ENCODE measurements at regions not wholly inside any gene's neighbourhood (a gene's known extent, or its start where the extent isn't known, plus 50 kb on each side); places are given as distances from the start of the nearest gene placed in this dataset.
"Not testable (repeated sequence)": the region's sequence is repeated elsewhere in the genome, so short reads cannot be mapped to it uniquely, and the experiment has no call there.

DNA sequence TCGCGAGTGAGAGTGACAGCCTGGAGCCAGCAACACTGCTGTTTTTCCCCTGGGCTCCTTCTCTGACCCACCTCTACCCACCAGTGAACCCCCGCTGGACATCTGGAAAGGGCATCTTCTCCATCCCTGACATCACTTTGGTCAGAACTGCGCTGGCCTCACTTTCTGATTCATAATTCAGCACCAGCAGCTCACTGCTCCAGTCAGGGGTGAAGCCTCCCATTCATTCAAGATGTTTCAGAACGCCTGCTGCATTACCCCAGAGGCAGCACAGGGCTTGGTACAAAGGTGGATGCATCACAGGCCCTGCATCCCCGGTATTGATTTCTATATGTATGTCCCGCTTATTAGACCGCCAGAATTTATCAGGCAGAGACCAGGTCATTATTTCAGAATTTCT lies 182.8 kb upstream of the TSHZ3 start:
- no peak for DNase-seq

DNA sequence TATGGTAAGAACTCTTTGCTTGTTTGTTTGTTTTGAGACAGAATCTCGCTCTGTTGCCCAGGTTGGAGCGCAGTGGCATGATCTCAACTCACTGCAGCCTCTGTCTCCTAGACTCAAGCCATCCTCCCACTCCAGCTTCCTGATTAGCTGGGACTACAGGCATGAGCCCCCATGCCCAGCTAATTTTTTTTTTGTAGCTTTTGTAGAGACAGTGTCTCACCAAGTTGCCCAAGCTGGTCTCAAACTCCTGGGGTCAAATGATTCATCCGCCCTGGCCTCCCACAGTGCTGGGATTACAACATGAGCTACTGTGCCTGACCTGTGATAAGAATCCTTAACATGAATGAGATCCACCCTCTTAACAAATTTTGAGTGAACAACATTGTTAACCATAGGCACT lies 183.9 kb upstream of the TSHZ3 start:
- DNase-seq, result no peak

DNA sequence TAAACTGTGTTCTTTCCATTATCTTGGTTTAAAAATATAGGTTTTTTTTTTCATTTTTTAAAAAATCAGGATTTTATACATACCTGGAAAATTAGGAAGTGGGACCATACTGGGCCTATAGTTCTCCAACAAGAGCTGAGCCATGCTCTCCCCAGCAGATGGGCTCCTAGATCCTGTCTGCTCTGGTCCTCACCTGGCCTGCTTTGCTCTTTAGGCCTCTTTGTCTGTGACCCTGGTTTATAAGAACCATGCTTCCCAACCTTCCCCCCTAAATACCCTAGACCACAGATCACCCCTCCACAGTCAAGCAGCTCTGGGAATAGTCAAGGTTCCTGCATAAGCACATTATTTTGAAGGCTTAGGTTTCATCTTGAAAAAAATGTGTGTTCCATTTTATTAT lies 185.0 kb upstream of the TSHZ3 start:
- no peak for DNase-seq

DNA sequence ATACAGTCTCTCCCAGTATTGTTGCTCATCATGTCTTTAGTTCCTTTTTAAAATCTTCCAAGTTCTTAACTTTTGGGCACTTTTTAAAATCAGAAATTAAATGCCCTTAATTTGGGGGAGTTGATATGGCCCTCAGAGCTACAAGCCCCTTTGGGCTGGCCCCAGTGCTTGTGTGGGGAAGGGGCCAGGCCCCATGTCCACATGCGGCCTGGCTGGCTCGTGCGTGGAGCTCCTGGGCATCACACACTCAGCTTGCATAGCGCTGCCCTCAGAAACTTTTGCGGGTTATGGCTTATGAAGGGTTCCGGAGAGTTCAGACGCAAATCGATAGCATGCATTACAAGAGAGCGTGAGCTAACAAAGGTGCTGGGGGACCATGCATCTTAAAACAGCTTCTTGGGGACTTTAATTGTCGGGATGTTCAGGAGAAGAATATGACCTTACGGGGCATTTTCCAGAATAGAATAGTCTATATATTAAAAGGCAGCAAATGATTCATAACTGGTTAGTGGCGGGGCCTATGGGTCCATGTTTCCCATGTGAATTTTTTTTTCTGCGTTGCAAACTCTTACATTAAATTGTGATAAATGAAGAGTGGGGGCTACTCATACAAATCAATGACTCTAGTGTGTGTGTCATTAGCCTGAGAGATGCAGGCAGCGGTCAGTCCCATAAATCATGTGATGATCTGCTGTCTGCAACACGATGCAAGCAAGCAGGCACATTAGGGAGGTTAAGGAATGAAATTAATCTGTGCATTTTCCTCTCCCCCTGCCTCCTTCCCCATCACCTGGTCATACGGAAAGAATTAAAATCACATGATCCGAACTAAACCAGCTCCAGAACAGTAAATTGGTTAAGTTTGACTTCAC lies 185.8 kb upstream of the TSHZ3 start:
- no peak for DNase-seq

DNA sequence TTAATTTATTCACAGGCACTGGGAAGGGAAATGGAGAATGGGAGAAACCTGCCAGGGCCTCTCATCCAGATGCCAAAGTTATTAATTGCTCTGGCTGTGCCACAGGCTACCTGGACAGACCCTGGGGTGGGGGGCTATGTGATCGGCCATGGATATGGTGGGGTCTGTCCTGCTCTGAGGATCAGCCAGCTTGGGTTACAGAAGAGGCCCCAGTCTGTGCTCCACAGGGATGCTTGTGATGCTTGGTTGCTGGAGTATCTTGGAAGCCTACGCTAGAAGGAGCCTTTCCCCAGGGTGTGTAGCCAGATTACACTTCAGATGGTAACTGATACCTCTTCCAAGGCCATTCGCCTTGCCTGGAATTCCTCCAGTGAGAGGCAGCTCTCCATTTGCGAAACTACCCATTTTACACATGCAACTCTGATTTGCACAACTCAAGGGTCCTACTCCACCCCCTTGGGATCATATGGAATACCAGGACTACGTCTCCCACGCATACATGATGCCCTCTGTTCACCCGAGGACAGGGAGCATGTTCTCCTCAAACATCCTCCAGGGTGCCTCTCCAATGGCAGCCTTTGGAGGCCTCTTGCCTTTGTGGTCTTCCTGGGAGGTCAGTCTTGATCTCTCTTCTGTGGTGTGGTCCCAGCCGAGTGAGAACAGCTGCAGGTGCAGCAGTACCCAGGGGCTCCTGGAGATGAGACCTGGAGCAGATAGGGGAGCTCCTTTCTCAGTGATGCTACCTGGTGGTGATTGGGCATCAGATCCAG lies 186.6 kb upstream of the TSHZ3 start:
- DNase-seq, result no peak

DNA sequence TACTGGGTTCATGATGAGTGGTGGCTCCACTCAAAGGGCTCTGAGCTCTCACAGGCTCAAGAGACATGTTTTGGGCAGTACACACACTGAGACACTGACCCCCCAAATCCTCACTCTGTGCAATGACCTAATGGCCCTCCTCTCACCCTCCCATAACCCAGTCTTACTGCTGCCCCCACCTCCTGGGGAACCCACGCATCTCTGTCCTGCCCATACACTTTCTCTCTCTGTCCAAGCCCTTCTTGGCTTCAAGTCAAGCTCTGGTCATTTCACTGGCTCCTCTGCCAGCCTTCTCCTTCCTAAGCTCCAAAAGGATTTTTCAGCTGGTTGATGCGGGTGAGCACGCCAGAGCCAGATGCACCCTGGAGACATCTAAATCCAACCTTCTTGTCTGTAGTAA lies 187.9 kb upstream of the TSHZ3 start:
- DNase-seq, result no peak

DNA sequence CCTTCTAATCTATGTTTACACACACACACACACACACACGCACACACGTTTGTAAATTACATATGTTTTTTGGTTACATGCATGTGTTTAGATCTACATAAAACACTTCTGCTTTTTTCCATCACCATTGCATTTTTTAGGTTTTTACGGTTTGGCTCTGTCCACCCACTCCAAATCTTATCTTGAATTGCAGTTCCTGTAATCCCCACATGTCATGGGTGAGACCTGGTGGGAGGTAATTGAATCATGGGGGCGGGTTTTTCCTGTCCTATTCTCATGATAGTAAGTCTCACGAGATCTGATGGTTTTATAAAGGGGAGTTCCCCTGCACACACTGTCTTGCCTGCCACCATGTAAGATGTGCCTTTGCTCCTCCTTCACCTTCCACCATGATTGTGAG lies 188.7 kb upstream of the TSHZ3 start:
- not testable (repeated sequence) for DNase-seq

DNA sequence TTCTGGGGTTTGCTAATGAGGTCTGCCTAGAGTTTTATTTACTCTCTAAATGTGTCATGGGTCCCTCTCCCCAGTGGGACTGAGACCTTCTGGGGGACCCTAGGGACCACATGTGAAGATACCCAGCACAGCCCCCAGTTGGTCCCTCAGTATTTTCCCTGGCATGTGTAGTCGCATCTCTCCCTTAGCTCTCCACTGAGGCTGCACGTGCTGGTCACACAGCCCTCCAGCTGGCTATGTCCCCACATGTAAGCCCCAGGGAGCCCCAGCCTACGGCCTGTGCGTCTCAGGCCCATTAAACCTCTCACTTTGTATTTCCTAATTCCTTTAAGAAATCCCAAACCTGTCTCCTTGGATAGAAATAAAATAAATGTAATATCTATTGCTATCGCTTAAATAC lies 189.6 kb upstream of the TSHZ3 start:
- DNase-seq, result no peak

DNA sequence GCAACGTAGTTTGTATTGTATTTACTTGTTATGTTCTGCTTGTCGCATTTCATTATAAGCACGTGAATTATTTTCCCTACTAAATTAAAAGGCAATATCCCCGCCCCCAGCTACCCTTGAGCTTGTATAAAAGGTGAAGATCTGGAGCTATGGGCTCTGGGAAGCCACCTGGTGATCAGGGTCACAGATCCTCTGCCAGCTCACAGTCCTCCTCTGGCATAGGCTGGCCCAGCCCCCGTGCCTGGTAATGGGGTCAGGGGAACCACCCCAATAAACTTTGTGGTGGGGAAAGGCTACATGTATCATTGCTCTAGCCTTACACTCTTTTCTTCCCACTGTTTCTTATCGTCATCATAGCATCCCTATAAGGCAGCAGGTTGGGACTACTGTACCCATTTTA lies 190.2 kb upstream of the TSHZ3 start:
- DNase-seq, result no peak

DNA sequence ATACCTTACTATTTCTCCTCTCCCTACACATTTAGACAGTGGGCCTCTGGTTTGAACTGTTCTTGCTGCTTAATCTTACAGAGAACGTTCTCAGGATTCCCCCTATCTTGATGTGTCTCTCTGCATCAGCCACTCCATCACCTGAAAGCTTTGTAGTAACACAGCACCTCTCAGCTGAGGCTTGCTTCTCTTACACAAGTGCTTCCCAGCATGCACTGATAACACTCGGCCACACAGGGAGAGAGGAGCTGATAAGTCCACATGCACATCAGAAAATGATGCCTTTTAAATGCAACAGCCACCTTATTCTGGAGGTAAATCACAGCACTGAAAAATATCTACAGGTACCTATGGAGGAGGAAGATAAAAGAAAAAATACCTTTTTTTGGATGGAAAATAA lies 192.2 kb upstream of the TSHZ3 start:
- DNase-seq, result no peak

DNA sequence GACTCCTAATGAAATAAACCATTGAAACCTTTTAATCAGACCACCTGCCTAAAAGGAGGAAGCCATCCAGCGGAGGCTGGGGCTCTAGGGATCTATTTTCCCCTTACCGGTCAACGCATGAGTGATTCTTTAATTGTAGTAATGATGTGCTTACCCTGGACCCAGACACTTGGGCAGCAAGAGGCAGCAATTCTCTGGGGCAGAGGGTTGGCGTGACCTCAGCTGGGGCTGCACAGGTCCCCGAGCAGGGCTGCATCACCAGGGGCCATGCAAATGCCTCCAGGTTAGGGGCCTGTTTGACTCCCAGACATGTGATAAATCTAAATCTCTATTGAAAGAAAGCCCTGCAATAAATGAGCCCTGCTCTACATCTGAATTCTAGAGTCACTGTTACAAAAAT lies 194.2 kb upstream of the TSHZ3 start:
- DNase-seq, result no peak

DNA sequence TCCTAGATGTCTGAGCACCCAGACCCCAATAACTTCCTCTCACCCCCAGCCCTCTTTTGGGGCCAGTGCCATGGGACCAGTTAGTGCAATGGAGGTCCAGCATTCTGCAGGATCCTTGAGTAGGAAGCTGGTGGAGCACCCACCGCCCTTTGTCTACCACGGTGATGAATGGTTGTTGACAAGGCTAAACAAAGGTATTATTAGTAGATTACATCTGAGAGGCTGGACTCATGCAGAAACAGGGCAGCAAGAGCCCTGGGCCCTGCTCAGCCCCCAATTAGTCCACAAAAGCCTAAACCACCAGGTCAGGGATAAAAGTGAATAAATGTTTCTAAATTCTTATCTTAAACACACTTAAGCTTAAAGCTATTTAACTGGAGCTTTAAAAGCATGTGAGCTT lies 196.5 kb upstream of the TSHZ3 start:
- DNase-seq, result no peak

DNA sequence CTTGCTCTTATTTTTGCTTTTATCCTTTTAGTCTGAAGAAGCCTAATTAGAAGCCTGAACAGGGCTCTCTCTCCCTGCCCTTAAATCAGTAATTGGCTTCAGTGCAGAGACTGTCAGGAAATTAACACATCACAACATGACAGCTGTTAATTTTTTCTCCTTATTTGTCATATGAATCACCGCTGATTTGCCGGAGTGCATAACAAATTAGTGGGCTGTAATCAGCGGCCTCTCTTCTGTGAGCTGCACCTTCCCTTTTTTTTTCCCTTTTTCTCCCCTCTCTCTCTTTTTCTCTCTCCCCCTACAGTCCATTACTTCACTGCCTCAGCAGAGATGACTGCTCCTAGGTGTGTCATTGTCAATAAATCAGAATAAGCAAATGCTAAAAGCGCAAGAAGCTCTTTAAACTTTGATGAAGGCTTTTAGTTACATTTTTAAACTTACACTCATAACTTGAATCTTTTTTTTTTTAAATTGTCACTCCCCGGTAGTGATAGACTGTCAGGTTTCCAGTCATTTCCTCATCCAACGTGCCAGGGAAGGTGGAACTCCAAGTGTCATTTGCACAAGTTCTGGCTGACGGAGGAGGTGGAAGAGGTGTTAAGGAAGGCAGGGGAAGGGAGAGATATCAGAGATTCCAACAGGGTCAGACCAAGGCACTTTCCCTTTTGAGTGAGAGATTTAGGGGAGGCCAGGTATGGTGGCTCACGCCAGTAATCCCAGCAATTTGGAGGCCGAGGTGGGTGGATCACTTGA lies 197.1 kb upstream of the TSHZ3 start:
- DNase-seq, result no peak

DNA sequence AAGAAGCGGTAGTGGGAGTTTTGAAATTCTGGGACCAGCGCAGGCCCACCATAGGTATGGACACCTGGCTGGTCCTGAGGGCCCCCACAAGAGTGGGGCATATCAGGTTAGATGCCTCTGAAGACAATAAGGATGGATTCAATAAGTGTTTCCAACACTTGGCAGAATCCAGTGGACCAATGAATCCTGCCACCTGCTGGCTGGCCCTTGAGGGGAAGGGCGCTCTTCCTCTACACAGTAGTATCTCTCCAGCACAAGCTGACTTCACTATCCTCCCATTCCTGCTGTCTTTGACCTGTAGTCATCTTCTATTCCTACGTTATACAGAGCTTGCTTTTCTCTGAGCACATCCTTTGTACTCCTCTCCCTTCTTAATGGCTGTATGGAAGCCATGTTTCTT lies 199.7 kb upstream of the TSHZ3 start:
- no peak for DNase-seq

DNA sequence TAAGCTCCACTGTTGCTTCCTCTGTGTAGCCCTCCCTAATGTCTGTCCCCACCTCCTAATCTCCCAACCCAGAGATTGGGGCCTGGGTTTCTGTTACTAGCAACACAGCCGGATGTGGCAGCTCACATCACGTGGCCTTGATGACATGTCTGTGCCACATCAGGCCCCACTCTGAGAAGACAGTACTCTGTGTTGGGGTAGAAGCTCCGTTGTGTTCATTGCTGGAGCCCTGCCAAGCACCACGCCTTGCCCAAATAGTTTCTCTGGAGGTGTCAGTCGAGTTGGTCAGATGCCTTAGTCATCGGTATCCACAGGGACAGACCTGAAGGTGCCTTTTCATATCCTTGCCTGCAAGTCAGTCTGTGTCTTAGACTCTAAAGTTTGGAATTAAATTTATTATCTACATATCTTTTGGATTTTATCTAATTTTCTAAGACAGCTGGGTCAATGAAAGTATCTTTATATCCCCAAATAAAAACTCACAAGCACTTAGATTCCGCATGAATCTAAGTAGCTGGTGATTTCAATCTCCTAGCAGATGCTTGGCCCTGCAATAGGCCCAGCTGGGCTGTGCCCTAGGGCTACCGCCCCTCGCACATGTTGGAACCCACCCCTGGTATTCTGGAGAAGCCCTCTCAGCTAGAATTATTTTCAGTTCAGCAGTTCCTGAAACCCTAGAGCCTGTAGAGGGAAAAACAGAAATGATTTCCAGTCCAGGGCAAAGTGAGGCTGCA lies 204.0 kb upstream of the TSHZ3 start:
- no peak for DNase-seq

DNA sequence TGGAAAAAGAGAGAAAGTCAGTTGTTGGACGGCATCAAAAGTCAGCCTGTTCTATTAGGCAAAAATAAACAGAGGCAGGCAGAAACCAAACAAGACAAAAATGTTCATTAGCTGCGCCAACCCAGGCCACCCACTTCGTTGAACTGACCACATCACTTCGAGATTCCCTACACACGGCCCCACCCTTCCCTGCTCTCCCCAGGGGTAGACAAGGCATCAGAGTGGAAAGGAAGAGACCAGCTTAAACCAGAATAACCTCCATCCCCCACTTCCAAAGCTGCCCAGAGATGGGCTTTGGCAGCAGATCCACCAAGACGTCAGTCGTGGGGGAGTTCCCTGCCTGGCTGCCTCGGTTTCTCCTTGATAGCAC lies 204.6 kb upstream of the TSHZ3 start:
- DNase-seq, result no peak

DNA sequence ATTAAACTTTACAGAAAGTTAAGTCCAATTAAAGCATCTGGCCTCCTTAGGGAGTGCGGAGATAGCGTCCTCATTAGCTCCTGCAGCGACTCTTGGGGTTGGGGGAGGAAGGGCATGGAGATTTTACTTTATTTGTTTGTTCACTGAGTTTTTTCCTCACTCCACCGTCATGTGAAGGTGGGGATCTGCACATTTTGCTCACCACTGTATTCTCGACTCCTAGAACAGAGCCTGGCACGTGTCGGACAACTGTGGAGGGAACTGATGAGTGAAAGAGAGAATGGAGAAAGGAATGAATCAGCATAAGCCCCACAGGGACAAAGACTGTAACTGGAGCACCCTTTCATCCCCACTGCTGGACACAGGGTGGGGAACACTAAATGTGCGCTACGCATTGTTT lies 205.1 kb upstream of the TSHZ3 start:
- DNase-seq, result no peak

DNA sequence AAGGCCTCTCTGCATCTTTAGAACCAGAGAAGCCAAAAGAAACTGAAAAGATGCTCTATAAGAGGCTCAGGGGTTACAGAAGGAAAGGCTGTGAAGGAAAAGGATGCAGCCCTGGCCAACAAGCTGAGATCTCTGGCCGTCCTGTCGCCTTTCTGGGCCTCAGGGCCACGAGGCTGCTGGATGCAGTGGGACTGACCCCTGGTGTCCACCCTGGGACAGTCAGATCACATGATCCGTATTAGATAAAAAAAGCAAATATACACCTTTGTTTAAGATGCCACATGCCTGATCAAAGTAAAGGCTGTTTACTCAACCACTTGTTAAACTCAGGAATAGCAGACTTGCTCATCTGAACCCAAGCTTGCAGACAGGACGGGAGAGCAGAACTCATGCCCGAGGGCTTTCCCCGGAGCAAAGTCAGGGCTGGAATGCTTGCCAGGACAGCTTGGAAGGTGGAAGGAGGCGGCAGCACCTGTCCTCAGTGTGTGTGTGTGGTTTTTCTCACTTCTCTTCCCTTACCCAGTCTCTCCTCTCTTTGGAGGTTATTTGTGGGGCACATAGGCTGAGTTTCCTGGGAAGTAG lies 206.5 kb upstream of the TSHZ3 start:
- DNase-seq, result no peak

DNA sequence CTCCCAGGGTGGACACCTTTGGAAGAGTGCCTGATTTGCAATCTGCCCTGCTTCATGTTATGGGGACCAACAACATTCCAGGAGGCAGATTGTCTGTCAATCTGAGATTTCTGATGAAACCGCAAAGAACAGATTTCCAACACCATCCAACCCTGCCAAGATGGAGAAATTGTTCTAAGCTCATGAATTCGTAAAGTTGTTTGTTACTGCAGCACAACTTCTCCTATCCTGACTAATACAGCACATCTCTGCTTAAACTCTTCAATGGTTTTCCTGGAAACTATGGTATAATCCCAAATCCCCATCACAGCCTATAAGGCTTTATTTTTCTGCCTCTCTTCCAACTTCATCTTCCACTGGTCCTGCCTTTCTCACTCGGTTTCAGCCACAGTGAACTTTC lies 210.3 kb upstream of the TSHZ3 start:
- DNase-seq, result no peak

DNA sequence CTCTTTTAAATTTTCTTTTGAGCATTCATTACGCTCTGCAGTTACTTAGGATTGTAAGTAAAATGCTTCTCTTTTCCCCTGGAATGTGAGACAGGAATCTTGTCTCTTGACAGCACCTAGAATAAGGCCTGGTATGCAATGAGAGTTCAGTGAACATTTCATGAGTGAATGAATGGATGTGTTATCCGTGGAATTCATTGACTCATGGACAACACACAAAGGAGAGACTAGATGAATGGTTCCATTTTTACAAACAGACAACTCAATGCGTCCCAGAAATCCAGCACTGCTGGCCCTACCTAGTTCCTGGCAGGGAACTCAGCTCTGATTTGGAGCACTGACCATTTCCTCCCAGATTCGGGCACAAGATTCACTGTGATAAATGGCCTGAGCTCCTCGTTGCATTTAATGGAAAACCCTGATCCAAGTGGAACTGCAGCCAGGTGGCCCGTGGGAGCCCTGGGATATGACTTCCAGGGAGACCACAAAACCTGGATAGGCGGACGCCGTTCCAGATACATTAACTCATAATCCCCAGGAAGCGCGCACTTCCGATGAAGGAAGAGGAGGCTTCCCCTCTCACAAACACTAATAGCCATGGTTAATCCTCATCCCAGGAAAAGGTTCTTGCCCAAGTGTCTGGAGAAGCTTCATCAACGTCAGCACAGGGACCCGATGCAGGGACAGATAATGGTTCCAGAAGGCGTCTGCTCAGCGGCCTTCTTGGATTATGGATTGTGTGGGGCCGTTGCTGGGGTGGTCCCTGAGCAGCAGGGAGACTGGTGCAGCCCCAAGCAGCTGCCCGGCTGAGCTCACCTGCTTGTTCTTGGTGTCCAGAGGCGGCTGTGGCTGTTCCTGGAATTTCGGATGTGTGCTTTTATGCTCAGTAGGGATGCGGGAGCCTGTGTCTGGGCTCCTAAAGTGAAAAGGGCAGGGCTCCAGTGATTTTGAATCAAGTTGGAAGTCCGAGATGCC lies 211.1 kb upstream of the TSHZ3 start:
- DNase-seq, result no peak

DNA sequence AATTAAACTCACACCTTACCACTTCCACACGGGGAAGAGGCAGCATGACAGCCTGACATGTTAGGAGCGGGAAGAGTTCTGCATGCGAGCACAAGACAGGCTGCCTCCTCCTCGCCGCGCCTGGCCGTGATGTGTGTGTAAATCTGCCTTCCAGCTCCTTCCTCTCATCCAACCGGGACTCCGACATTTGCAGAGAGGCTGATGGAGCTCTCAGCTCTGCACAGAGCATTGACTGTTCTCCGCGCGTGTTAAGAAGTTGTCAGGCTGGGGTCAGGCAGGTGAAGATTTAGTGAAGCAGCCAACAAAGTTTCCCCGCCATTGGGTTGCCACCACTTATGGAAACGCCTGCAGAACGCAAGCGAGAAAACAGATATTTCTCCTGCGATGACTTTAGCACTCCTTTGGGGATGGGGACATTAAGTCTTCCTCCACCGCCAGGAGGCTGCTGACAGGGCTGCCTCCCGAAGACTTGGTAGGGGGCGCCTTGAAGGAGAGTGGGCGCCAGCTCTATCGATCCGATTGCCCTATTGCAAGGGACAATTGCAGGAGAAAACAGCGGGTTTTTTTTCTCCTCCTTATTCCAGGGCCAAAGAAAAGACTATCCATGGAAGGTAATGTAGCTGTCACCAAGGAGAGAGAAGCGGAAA lies 213.9 kb upstream of the TSHZ3 start:
- no peak for DNase-seq

Data from amniotic stem cell (primary cell).